SK-N-SH treated with all-trans-retinoic acid at 6 μM for 48 hours (cell line): ENCODE measurements at regions not wholly inside any gene's neighbourhood (a gene's known extent, or its start where the extent isn't known, plus 50 kb on each side); places are given as distances from the start of the nearest gene placed in this dataset.

ENCODE experiments used
- ATAC-seq: fragments of 200-7000 bp; cut with Tn5 transposase; 3 replicates; pipeline ENCODE4 v1.9.1; 2020; ENCODE audit warnings: mild to moderate bottlenecking, moderate library complexity
- ARNTL ChIP-seq: fragments of 450-650 bp; formaldehyde crosslinking; IDR thresholded peaks from 2 replicates; pipeline ENCODE4 v1.5.0; 2020; ENCODE audit warnings: low read depth, mild to moderate bottlenecking, moderate library complexity, borderline replicate concordance
- BACH2 ChIP-seq: fragments of 250-450 bp; sonication (Bioruptor Pico); IDR thresholded peaks from 2 replicates; pipeline ENCODE4 v1.9.0; 2021; ENCODE audit warnings: mild to moderate bottlenecking, borderline replicate concordance
- CREB5 ChIP-seq: fragments of 250-450 bp; sonication (Bioruptor Pico); IDR thresholded peaks from 2 replicates; pipeline ENCODE4 v1.5.1; 2020; ENCODE audit warnings: low read depth, mild to moderate bottlenecking, moderate library complexity
- CSDC2 ChIP-seq: fragments of 250-450 bp; sonication (Bioruptor Pico); IDR thresholded peaks from 2 replicates; pipeline ENCODE4 v1.5.0; 2020; ENCODE audit warnings: mild to moderate bottlenecking, moderate library complexity
- ESRRG ChIP-seq: fragments of 250-450 bp; sonication (Bioruptor Pico); IDR thresholded peaks from 2 replicates; pipeline ENCODE4 v1.6.1; 2021; ENCODE audit warnings: mild to moderate bottlenecking
- ISL1 ChIP-seq: fragments of 250-450 bp; sonication (Bioruptor Pico); IDR thresholded peaks from 2 replicates; pipeline ENCODE4 v2.1.2; 2022; ENCODE audit warnings: mild to moderate bottlenecking, moderate library complexity
- OSR1 ChIP-seq: fragments of 250-450 bp; sonication (Bioruptor Pico); IDR thresholded peaks from 2 replicates; pipeline ENCODE4 v1.8.0; 2022; ENCODE audit warnings: moderate library complexity, mild to moderate bottlenecking, inconsistent platforms
- PATZ1 ChIP-seq: fragments of 250-450 bp; sonication (Bioruptor Pico); IDR thresholded peaks from 2 replicates; pipeline ENCODE4 v1.8.0; 2020; ENCODE audit warnings: mild to moderate bottlenecking, moderate library complexity, borderline replicate concordance
- POU6F1 ChIP-seq: fragments of 250-450 bp; sonication (Bioruptor Pico); IDR thresholded peaks from 2 replicates; pipeline ENCODE4 v1.8.0; 2021; ENCODE audit warnings: low read depth, mild to moderate bottlenecking, moderate library complexity, borderline replicate concordance
- PPARA ChIP-seq: fragments of 250-450 bp; sonication (Bioruptor Pico); IDR thresholded peaks from 2 replicates; pipeline ENCODE4 v1.5.0; 2020; ENCODE audit warnings: mild to moderate bottlenecking, borderline replicate concordance
- RARB ChIP-seq: fragments of 250-450 bp; sonication (Bioruptor Pico); IDR thresholded peaks from 2 replicates; pipeline ENCODE4 v1.8.0; 2021; ENCODE audit warnings: mild to moderate bottlenecking, moderate library complexity
- SNAI2 ChIP-seq: fragments of 250-450 bp; sonication (Bioruptor Pico); IDR thresholded peaks from 2 replicates; pipeline ENCODE4 v1.5.0; 2020; ENCODE audit warnings: mild to moderate bottlenecking, moderate library complexity
- TOX ChIP-seq: fragments of 250-450 bp; sonication (Bioruptor Pico); IDR thresholded peaks from 2 replicates; pipeline ENCODE4 v1.8.0; 2021; ENCODE audit warnings: mild to moderate bottlenecking, moderate library complexity, borderline replicate concordance
- TSHZ2 ChIP-seq: fragments of 250-450 bp; sonication (Bioruptor Pico); IDR thresholded peaks from 2 replicates; pipeline ENCODE4 v1.5.0; 2020; ENCODE audit warnings: mild to moderate bottlenecking, moderate library complexity
- ZC3H10 ChIP-seq: fragments of 250-450 bp; sonication (Bioruptor Pico); IDR thresholded peaks from 2 replicates; pipeline ENCODE4 v1.5.1; 2021; ENCODE audit warnings: mild to moderate bottlenecking, moderate library complexity
- ZFP30 ChIP-seq: fragments of 450-650 bp; formaldehyde crosslinking; IDR thresholded peaks from 2 replicates; pipeline ENCODE4 v1.5.0; 2022; ENCODE audit warnings: mild to moderate bottlenecking, moderate library complexity
- ZNF565 ChIP-seq: fragments of 450-650 bp; formaldehyde crosslinking; conservative IDR thresholded peaks from 2 replicates; pipeline ENCODE4 v1.5.0; 2020; ENCODE audit warnings: low read depth, mild to moderate bottlenecking, moderate library complexity
- ZNF70 ChIP-seq: fragments of 450-650 bp; formaldehyde crosslinking; IDR thresholded peaks from 2 replicates; pipeline ENCODE4 v1.5.0; 2020; ENCODE audit warnings: mild to moderate bottlenecking, moderate library complexity
- ZNF8 ChIP-seq: fragments of 450-650 bp; formaldehyde crosslinking; IDR thresholded peaks from 2 replicates; pipeline ENCODE4 v1.5.0; 2020; ENCODE audit warnings: mild to moderate bottlenecking, moderate library complexity
- TF ChIP-seq, protein P1 (sequence below): fragments of 250-450 bp; sonication (Bioruptor Pico); IDR thresholded peaks from 2 replicates; pipeline ENCODE4 v1.5.1; 2021; ENCODE audit warnings: mild to moderate bottlenecking, moderate library complexity

DNA sequence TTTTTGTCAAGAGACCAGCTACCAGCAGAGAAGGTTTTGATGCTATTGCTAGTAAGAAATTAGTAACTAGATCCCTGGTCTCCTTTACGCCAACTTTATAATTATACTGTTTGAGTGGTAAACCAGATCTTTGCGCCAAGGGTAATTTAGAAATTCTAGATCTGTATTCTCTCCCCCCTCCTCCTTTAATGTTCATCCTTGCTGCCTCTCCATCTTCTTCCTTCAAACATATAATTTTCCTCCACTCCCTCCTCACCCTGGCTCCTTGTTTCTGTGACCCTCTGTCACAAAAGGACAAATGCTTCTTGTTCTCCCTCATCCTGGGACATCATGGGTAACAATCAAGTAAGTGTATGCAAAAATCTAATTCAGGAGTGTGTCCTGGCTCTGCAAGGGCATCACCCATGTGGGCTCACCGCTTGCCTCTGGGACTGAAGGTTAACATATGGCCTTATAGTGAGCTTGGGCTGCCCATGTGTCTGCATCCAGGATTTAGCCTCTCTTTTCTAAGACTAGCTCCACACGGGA is 121.2 kb downstream of the BAMBI start:
- TF ChIP-seq ESRRG, result no peak
- TF ChIP-seq, protein P1, sequence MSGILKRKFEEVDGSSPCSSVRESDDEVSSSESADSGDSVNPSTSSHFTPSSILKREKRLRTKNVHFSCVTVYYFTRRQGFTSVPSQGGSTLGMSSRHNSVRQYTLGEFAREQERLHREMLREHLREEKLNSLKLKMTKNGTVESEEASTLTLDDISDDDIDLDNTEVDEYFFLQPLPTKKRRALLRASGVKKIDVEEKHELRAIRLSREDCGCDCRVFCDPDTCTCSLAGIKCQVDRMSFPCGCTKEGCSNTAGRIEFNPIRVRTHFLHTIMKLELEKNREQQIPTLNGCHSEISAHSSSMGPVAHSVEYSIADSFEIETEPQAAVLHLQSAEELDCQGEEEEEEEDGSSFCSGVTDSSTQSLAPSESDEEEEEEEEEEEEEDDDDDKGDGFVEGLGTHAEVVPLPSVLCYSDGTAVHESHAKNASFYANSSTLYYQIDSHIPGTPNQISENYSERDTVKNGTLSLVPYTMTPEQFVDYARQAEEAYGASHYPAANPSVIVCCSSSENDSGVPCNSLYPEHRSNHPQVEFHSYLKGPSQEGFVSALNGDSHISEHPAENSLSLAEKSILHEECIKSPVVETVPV (CRISPR knock-in tag), result no peak
- TF ChIP-seq PATZ1, result no peak
- no peak for TF ChIP-seq ZC3H10 (CRISPR knock-in tag)
- TF ChIP-seq OSR1 (CRISPR knock-in tag), result no peak
- no peak for TF ChIP-seq PPARA (CRISPR knock-in tag)
- TF ChIP-seq ZNF565 (CRISPR knock-in tag), result no peak
- no peak for TF ChIP-seq ARNTL (CRISPR knock-in tag)
- no peak for TF ChIP-seq ISL1 (CRISPR knock-in tag)
- TF ChIP-seq, all 23 proteins: peak for 0
- no peak for ATAC-seq

GRCh38 chr10:28798964-28799363 is 121.6 kb downstream of the BAMBI start:
- TF ChIP-seq ESRRG (no peak), TOX (no peak), ZFP30 (no peak), PPARA (CRISPR knock-in tag) (no peak), POU6F1 (CRISPR knock-in tag) (no peak), ZNF8 (CRISPR knock-in tag) (no peak)
- ATAC-seq, result no peak

DNA sequence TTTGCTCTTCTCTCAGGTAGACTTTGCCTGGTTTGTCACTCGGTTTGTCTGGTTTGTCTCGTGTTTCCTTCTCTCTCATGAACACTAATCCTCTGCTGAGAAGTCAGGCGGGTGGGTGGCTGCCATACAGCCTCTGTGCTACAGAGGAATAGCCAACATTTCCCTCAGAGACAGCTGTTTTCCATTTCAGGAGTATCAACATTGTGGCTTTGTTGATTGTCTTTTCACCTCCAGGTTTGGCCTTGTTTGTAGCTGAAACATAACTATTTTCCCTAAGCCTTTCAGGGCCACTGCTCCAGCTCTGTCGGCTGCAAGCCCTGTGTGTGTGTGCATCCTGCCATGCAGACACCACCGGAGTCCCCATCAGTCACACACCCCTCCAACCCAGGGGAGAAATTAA is 122.8 kb downstream of the BAMBI start:
- ATAC-seq, result no peak
- no peak for TF ChIP-seq BACH2
- TF ChIP-seq ZFP30, result no peak
- TF ChIP-seq SNAI2, result no peak
- TF ChIP-seq ZNF8 (CRISPR knock-in tag), result no peak
- no peak for TF ChIP-seq PPARA (CRISPR knock-in tag)
- no peak for TF ChIP-seq TOX

GRCh38 chr10:28801247-28801646 is 123.9 kb downstream of the BAMBI start:
- no peak for TF ChIP-seq ZNF8 (CRISPR knock-in tag)
- no peak for TF ChIP-seq CREB5 (CRISPR knock-in tag)
- no peak for TF ChIP-seq CSDC2 (CRISPR knock-in tag)
- TF ChIP-seq ESRRG, result no peak
- TF ChIP-seq, protein P1 (CRISPR knock-in tag), result no peak
- no peak for TF ChIP-seq ARNTL (CRISPR knock-in tag)
- TF ChIP-seq RARB, result no peak
- no peak for TF ChIP-seq POU6F1 (CRISPR knock-in tag)
- TF ChIP-seq SNAI2, result no peak
- no peak for TF ChIP-seq ZNF565 (CRISPR knock-in tag)
- TF ChIP-seq ISL1 (CRISPR knock-in tag), result no peak
- no peak for TF ChIP-seq OSR1 (CRISPR knock-in tag)
- TF ChIP-seq TSHZ2 (CRISPR knock-in tag), result no peak
- no peak for TF ChIP-seq ZNF70 (CRISPR knock-in tag)
- ATAC-seq, result no peak
